ENCODE measurements at regions not wholly inside any gene's neighbourhood (a gene's known extent, or its start where the extent isn't known, plus 50 kb on each side); places are given as distances from the start of the nearest gene placed in this dataset.
"Not testable (repeated sequence)": the region's sequence is repeated elsewhere in the genome, so short reads cannot be mapped to it uniquely, and the experiment has no call there.

DNA sequence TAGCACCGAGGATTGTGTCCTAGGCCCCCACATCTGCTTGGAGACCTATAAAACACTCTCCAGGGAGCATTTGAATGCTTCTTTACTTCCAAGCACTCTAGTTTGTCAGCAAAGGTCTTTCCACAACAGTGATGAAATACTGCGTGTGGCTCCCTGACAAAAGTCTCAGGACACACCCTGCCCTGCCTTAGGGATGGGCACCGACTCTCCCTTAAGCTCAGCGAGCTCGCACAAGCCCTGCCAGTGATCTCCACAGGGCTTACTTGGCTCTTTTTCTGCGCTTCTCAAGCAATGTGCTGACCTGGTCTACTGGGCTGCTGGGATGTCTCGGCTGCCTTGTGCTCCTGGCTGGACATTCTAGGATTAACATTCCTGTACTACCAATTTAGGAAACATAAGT, 84.3 kb upstream of the MPP7 start:
- DNase-seq (ENCODE audit: extremely low read depth, low read depth, low spot score): no peak

DNA sequence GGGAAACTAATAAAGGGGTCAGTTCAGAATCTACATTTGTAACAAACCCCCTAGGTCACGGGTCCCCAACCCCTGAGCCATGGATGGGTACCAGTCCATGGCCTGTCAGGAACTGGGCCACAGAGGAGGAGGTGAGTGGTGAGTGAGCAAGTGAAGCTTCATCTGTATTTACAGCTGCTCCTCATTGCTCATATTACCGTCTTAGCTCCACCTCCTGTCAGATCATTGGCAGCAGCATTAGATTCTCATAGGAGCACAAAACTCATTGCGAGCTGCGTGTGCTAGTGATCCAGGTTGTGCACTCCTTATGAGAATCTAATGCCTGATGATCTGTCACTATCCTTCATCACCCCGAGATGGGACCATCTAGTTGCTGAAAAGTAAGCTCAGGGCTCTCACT, 88.4 kb upstream of the MPP7 start:
- no peak for DNase-seq (ENCODE audit: extremely low read depth, low read depth, low spot score)

DNA sequence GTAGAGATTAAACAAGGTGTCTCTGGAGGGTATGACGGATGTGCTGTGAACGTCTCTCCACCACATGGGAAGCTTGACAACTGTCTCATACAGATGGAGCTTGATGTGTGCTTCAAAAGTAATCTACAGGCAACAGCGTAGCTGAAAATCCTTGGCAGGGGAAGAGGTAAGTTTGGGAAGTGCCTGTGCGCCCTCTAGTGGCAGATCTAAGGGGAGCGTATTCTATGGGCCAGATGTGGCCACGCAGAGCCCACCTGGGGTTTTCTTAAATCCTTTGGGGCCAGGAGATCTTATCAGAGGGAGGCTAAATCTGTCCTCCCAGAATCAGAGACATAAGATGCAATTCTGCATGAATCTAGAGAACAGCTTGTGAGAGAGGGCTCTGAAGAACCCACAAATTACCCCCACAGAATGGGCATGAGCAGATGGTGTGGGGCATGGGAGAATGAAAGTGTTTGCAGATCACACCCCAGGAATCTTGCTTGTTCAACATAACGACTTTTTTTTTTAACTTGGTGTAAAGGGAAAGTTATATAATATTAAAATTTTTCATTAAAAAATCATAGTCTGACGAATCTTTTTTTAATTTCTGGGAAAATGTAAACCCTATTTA, 91.2 kb upstream of the MPP7 start:
- DNase-seq (ENCODE audit: extremely low read depth, low read depth, low spot score): peak; percentile 27

DNA sequence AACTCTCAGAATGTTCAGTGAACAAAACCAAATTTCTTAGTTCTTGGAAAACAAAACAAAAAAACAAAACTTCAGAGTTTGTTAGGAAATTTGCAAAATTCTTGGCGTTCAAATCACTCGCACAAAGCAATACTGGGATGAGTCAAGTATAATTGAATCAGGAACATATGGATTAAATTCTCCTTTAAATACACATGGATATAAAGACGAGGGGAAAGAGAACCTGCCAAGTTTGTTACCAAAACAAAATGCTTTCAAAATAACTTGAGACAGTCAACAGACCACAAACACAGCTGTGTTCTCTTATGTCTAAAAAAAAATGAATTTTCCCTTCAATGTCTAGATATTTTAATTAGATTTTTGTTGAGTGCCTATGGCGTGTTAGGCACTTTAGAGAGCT, 93.5 kb upstream of the MPP7 start:
- no peak for DNase-seq (ENCODE audit: extremely low read depth, low read depth, low spot score)

DNA sequence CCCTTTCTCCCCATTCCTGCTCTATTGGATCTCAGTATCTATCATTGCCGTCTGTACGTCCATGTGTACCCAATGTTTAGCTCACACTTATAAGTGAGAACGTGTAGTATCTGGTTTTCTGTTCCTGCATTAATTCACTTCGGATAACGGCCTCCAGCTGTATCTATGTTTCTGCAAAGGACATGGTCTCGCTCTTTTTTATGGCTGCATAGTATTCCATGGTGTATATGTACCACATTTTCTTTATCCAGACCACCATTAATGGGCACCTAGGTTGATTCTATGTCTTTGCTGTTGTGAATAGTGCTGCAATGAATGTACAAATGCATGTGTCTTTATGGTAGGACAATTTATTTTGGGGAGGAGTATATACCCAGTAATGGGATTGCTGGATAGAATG, 94.4 kb upstream of the MPP7 start:
- DNase-seq (ENCODE audit: extremely low read depth, low read depth, low spot score): no peak

DNA sequence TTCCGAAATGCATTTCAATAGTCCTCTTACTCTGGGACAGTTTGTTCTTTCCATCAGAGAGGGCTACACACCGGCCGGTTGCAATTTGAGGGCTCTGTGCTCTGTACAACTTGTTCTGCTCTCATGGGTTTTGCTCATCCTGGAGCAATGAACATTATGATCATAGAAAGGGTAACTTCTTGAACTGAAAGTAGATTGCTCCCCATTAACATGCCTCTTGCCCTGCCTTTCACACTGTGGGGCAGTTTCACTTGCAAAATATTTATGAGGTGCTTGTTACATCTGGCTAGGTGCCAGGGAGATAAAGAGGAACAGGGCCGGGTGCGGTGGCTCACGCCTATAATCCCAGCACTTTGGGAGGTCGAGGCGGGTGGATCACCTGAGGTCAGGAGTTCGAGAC, 97.3 kb upstream of the MPP7 start:
- DNase-seq (ENCODE audit: extremely low read depth, low read depth, low spot score): no peak

DNA sequence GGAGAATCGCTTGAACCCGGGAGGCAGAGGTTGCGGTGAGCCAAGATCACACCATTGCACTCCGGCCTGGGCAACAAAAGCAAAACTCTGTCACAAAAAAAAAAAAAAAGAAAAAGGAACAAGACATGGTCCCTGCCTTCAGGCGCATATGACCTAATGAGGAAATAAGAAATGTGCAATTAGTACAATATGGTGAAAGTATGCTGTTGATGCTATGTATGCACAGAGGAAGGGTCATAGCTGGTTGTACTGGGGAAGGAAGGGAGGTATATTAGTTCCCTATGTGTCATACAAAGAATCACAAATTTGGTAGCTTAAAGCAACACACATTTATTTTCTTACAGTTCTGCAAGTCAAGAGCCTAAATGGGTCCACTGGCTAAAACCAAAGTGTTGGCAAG, 97.8 kb upstream of the MPP7 start:
- DNase-seq (ENCODE audit: extremely low read depth, low read depth, low spot score): no peak

DNA sequence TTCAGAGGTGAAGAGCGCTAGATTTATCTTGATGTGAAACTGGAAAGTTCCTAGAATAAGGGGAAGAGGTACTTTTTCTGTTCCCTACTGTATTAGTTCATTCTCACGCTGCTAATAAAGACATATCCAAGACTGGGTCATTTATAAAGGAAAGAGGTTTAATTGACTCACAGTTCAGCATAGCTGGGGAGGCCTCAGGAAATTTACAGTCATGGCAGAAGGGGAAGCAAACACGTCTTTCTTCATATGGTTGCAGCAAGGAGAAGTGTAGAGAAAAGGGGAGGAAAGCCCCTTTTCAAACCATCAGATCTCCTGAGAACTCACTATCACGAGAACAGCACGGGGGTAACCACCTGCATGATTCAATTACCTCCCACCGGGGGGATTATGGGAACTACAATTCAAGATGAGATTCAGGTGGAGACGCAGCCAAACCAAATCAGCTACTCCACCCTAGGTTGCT, 99.8 kb upstream of the MPP7 start:
- not testable (repeated sequence) for DNase-seq (ENCODE audit: extremely low read depth, low read depth, low spot score)

DNA sequence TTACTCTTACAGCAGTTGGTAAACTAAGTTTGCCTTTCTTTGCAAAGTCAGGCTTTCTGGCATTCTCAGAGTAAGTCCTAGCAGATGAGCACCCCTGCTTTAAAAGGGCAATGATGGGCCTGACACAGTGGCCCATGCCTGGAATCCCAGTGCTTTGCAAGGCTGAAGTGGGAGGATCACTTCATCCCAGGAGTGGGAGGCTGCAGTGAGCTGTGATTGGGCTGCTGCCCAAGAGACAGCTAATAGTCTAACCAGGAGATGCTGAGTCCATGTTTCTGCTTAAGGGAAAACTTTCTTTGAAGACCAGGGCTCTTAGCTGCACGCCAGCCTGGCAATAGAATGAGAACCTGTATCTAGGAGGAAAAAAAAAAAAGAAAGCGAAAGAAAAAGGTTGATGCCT, 100.2 kb upstream of the MPP7 start:
- DNase-seq (ENCODE audit: extremely low read depth, low read depth, low spot score): no peak

DNA sequence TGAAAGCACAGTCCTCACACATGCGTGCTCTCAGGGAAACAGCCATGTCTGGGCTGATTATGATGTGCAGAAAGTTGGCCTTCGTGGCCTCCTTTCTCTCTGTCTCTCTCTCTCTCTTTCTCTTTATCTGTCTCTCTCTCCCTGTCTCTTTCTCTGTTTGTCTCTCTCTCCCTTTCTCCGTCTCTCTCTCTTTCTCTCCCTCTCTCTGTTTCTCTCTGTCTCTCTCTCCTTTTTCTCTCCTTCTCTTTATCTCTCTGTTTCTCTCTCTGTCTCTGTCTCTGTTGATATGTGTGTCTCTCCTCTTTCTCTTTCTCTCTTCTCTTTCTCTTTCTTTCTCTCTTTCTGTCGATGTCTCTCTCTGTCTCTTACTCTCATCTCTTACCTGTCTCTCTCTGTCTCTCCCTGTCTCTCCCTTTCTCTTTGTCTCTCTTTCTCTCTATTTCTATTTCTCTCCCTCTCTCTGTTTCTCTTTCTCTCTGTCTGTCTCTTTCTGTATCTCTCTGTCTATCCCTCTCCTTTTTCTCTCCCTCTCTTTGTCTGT, 105.4 kb upstream of the MPP7 start:
- no peak for DNase-seq (ENCODE audit: extremely low read depth, low read depth, low spot score)

DNA sequence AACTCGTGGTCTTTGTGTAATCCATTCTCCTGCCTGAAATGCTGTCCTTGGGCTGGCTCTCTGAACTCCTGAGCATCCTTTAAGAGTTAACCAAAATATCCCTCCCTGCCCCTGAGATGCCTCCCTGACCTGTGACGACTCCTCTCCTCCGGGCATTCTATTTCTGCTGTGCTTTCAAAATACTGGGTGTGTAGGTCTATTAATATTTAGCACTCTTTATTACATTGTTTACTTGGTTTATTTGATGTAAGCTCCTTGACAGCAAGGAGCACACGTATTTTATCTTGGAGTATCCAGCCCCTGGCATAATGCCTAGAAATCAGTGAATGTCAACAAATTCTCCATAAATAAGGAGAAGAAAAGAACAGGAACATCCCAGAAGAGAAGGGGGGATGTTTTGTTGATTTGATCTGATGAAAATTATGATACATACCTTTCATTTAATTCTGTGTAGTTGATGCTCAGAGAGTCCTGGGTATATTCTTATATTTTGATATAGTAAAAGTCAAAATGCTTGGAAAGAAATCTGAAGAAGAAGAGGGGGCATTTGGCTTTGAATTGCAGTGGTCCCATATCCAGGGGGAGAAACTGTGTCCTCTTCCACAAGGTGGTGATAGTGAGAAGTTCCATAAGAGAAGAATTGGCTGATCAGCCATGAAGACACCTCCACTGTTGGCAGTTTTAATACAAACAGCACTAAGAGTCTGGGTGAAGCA, 107.7 kb upstream of the MPP7 start:
- no peak for DNase-seq (ENCODE audit: extremely low read depth, low read depth, low spot score)

DNA sequence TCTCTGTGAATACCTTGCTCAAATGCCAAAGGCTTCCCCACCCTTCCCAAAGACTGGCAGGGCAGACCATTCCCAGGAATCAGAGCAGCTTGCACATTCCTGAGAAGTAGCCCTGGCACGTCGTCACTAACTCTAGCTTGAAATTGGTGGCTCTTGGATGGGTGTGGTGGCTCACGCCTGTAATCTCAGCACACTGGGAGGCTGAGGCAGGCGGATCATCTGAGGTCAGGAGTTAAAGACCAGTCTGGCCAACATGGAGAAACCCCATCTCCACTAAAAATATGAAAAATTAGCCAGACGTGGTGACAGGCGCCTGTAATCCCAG, 108.2 kb upstream of the MPP7 start:
- no peak for DNase-seq (ENCODE audit: extremely low read depth, low read depth, low spot score)

DNA sequence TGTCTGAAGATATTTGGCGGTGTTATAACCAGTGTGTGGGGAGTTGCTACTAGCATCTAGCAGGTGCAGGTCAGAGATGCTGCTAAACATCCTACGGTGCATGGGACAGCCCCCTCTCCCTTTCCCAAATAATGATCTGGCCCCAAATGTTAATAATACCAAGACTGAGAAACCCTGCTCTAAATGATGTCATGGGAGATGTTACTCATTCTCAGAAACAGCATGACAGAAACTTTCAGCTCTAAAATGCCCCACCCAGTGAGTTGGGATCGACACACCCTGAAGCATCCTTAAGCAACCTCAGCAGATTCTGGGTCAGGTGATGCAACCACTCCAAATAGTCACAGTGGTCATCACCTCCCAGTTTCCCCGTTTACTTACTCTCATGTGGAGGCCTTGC, 108.8 kb upstream of the MPP7 start:
- no peak for DNase-seq (ENCODE audit: extremely low read depth, low read depth, low spot score)

DNA sequence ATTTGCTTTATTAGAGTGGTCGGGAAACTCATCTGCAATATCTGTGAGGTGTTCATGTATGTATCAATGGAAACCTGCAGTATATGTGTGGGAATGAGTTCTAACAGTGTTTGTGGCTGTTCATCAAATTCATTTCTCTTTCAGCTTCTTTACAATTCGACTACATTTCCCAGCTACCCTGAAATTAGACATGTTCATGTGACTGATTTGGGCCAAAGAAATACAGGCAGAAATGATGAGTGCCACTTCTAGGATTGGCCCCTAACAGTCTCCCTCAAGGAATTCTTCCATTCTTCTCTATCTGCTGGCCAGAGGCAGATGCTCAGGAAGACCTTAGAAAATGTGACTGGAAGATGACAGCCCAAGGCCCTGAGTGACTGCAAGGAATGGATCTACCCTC, 114.8 kb upstream of the WAC start:
- DNase-seq (ENCODE audit: extremely low read depth, low read depth, low spot score): no peak

DNA sequence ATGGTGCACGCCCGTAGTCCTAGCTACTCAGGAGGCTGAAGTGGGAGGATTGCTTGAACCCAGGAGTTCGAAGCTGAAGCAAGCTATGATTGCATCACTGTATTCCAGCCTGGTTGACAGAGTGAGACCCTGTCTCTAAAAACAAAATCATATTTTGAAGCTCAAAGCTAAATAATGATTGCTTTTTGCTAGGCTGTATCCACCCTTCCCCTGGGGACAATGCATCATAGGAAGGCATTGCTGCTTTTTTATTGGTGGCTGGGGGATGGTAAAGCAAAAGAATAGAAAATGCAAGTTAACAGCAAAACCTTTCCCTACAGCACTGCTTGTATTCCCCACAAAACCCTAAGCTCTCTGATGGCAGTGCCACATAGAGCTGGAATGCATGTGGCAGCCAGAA, 107.5 kb upstream of the WAC start:
- no peak for DNase-seq (ENCODE audit: extremely low read depth, low read depth, low spot score)

DNA sequence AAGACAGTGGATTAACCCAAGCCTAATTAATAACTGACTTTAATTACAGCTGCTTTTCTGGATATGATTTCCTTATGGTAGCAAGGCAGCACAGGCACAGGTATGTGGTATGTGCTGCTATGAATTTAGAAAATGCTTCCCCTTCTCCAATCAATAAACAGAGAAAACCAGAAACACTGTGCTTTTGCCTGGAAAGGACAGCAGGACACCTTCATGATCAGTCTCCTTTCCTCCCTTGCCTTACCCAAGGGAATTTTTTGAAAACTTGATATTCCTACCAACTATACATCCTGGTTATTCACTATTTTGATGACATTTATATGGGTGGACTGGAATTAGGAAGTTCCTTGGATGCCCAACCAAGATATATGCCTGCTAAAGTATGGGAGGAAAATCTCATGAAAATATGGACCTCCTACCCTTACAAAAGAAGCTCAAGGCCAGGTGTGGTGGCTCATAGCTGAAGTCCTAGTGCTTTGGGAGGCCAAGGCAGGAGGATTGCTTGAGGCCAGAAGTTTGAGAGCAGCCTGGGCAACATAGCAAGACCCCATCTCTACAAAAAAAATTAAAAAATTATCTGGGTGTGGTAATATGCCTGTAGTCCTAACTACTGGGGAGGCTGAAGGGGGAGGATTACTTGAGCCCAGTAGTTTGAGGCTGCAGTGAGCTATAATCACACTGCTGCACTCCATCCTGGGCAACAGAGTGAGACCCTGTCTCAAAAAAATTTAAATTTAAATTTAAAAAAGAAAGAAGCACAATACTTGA, 106.3 kb upstream of the WAC start:
- DNase-seq (ENCODE audit: extremely low read depth, low read depth, low spot score): no peak

DNA sequence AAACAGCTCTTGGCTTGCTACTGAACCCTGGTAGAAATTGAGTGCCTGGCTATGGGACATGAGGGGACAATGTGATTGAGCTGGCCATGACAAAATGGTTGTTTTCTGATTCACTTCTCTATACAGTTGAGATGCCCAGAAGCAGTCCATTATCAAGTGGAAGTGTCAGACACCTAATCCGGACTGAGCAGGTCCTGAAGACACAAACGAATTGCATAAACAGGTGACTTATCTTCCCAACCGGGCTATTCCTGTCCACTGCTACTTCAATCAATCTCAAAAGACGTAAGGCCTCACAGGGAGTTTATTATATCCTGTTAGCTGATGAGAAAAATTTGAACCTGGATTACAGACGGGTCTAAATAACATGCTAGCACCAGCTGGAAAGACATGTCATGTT, 105.5 kb upstream of the WAC start:
- DNase-seq (ENCODE audit: extremely low read depth, low read depth, low spot score): no peak

DNA sequence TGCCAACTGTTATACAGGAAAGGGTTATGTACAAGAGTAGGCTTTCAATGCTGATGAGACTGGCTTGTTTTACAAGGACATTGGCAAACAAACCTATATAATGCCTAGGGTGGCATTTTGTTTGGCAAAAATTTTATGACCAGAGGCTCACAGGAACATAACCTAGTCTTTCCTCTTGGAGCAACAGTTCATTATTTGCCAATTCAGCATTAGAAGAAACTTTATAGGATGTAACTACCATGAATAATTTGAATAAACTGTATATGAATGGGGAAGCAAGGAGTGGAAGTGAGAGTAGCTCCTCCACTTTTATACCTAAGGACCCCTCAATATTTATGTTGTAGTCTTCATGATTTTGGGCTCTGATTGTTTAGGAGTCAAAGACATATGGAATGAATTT, 103.9 kb upstream of the WAC start:
- DNase-seq (ENCODE audit: extremely low read depth, low read depth, low spot score): no peak

DNA sequence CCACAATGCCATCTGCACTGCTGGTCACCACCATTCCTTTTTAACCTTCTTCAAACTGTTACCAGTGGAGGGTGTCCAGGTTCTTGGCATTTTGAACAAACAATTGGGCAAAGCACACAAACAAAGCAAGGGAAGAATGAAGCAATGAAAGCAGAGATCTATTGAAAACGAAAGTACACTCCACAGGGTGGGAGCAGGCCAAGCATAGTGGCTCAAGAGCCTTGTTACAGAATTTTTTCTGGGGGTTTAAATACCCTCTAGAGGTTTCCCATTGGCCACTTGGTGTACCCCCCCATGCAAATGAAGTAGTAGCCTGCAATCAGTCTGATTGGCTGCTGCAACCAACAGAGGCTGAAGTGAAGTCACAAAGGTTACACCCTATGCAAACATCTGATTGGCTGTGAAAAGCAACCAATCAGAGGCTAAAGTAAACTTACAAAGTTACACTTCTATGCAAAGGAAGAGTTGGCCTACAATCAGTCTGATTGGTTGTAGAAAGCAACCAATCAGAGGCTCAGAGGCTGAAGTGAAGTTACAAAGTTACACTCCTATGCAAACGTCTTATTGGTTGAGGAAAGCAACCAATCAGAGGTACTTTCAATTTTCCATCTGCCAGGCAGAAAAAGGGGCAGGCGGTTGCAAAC, 103.2 kb upstream of the WAC start:
- no peak for DNase-seq (ENCODE audit: extremely low read depth, low read depth, low spot score)

DNA sequence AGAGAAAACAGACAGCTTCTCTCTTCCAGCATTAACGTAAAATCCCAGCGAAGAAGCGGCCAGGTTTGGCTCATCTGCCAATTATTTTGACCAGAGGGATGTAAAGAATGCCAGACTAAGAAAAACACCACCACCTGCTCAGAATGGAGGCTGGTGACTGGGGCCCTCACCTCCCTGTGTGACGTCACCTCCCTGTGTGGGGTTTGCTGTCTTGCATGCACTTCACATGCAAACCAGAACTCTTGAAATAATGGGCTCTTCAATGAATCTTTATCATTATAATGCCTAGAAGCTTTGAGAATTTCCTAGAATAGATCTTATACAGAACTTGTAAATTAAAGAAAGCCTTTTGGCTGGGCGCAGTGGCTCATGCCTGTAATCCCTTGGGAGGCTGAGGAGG, 101.8 kb upstream of the WAC start:
- no peak for DNase-seq (ENCODE audit: extremely low read depth, low read depth, low spot score)

DNA sequence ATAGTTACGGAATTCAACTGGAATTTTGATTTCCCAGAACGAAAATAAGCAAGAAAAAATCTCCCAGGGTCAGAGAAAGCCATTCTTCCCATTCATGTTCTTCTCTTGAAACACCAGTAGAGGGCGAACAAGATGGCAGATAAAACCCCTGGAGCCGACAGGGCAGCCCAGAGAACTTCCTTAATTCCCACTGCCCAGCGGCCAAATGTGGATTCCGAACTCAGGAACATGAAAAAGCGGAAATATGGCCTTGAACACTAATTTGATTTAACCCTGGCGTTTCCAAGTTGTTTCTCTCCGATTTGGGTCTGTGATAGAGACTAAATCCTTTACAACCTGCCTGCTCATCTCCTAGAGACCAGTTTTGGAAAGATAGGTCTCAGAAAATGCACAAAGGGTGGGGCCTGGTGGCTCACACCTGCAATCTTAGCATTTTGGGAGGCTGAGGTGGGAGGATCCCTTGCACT, 100.7 kb upstream of the WAC start:
- DNase-seq (ENCODE audit: extremely low read depth, low read depth, low spot score): peak; percentile 23

All from glomerular endothelial cell (primary cell).